ENCODE measurements at regions not wholly inside any gene's neighbourhood (a gene's known extent, or its start where the extent isn't known, plus 50 kb on each side); places are given as distances from the start of the nearest gene placed in this dataset.

GRCh38 chr11:41799754-41800153, 340.3 kb upstream of the LRRC4C start:
- POLR2A ChIA-PET: no interaction called here
- CTCF ChIA-PET (ENCODE audit: low intra/inter-chr PET ratio, low total read pairs): no interaction called here
- BruUV-seq (replicated peaks): no TSS peak
- Histone ChIP-seq H4K20me1 (ENCODE audit: insufficient read depth, low read length) (no peaks in the 10 kb centered on the region), H3K27ac (ENCODE audit: extremely low read length, insufficient read depth, low read length) (no peak overlapping the region), H3K4me3 (replicated peaks in 1 of 3; ENCODE audit: insufficient read depth in 1 of 3, low read depth in 2 of 3, low read length in 3 of 3) (no peak overlapping the region), H3K36me3 (replicated peaks in 1 of 2; ENCODE audit: control insufficient read depth in 1 of 2, insufficient read depth in 2 of 2, low read length in 2 of 2) (no peaks in the 10 kb centered on the region), H3K4me1 (ENCODE audit: insufficient read depth, low read length) (no peaks in the 10 kb centered on the region), H3K9me3 (ENCODE audit: low read length) (peaks cover 75% of the 10 kb centered on the region), H3K79me2 (ENCODE audit: insufficient read depth, low read length) (no peaks in the 10 kb centered on the region), H2AFZ (ENCODE audit: low read length) (no peak overlapping the region), H3K27me3 (ENCODE audit: control insufficient read depth in 1 of 2, insufficient read depth in 2 of 2, low read length in 2 of 2) (no peaks in the 10 kb centered on the region), H3K4me2 (ENCODE audit: low read depth, low read length) (no peak overlapping the region), H3K9ac (ENCODE audit: insufficient read depth, low read depth, low read length) (no peak overlapping the region)
- no peak for FAIRE-seq
- in situ Hi-C loops (cut with HindIII; ENCODE audit: extremely low pct_ligation_motif_present, low pct_unique_long_range_greater_than_20kb): no loop called here
- TF ChIP-seq, protein P1, sequence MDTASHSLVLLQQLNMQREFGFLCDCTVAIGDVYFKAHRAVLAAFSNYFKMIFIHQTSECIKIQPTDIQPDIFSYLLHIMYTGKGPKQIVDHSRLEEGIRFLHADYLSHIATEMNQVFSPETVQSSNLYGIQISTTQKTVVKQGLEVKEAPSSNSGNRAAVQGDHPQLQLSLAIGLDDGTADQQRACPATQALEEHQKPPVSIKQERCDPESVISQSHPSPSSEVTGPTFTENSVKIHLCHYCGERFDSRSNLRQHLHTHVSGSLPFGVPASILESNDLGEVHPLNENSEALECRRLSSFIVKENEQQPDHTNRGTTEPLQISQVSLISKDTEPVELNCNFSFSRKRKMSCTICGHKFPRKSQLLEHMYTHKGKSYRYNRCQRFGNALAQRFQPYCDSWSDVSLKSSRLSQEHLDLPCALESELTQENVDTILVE (CRISPR knock-in tag; IDR thresholded peaks at IDR 0.05): no peak
- TF ChIP-seq ZNF282 (IDR thresholded peaks at IDR 0.05; ENCODE audit: partially characterized antibody) (no peak), ZBTB3 (CRISPR knock-in tag; IDR thresholded peaks at IDR 0.05; ENCODE audit: borderline replicate concordance, low read depth) (no peak), DR1 (CRISPR knock-in tag; IDR thresholded peaks at IDR 0.05) (no peak), EHMT2 (IDR thresholded peaks at IDR 0.05; ENCODE audit: borderline replicate concordance, low read depth, low read length) (no peak), ZSCAN22 (CRISPR knock-in tag; IDR thresholded peaks at IDR 0.05) (no peak), NCOR1 (IDR thresholded peaks at IDR 0.05; ENCODE audit: borderline replicate concordance, low read length) (no peak), FLYWCH1 (CRISPR knock-in tag; IDR thresholded peaks at IDR 0.05) (no peak), SMYD3 (CRISPR knock-in tag; IDR thresholded peaks at IDR 0.05) (no peak), ZNF773 (CRISPR knock-in tag; IDR thresholded peaks at IDR 0.05; ENCODE audit: borderline replicate concordance) (no peak), MLLT10 (CRISPR knock-in tag; IDR thresholded peaks at IDR 0.05) (no peak)
- TF ChIP-seq, protein P2, sequence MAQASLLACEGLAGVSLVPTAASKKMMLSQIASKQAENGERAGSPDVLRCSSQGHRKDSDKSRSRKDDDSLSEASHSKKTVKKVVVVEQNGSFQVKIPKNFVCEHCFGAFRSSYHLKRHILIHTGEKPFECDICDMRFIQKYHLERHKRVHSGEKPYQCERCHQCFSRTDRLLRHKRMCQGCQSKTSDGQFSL (CRISPR knock-in tag; IDR thresholded peaks at IDR 0.05): no peak
- TF ChIP-seq, protein P3, sequence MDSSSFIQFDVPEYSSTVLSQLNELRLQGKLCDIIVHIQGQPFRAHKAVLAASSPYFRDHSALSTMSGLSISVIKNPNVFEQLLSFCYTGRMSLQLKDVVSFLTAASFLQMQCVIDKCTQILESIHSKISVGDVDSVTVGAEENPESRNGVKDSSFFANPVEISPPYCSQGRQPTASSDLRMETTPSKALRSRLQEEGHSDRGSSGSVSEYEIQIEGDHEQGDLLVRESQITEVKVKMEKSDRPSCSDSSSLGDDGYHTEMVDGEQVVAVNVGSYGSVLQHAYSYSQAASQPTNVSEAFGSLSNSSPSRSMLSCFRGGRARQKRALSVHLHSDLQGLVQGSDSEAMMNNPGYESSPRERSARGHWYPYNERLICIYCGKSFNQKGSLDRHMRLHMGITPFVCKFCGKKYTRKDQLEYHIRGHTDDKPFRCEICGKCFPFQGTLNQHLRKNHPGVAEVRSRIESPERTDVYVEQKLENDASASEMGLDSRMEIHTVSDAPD (CRISPR knock-in tag; IDR thresholded peaks at IDR 0.05): no peak
- TF ChIP-seq, protein P4, sequence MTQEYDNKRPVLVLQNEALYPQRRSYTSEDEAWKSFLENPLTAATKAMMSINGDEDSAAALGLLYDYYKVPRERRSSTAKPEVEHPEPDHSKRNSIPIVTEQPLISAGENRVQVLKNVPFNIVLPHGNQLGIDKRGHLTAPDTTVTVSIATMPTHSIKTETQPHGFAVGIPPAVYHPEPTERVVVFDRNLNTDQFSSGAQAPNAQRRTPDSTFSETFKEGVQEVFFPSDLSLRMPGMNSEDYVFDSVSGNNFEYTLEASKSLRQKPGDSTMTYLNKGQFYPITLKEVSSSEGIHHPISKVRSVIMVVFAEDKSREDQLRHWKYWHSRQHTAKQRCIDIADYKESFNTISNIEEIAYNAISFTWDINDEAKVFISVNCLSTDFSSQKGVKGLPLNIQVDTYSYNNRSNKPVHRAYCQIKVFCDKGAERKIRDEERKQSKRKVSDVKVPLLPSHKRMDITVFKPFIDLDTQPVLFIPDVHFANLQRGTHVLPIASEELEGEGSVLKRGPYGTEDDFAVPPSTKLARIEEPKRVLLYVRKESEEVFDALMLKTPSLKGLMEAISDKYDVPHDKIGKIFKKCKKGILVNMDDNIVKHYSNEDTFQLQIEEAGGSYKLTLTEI (CRISPR knock-in tag; conservative IDR thresholded peaks at IDR 0.05): no peak
- DNase-seq (ENCODE audit: low spot score): no peak
- intact Hi-C loops (cut with micrococcal nuclease; ENCODE audit: unreplicated experiment): no loop called here
- no peak for ATAC-seq
